Stomach (tissue), 8 donors: ENCODE measurements at regions not wholly inside any gene's neighbourhood (a gene's known extent, or its start where the extent isn't known, plus 50 kb on each side); places are given as distances from the start of the nearest gene placed in this dataset.

Experiments used
- DNase-seq, 2 donors: peaks; one replicate each; pipeline versions ENCODE4 v3.0.0 to v3.0.0-alpha.2; 2013 to 2019
- H3K27ac ChIP-seq, 5 donors: fragments of 200-600 bp in 4 of 5; sonication (generic) in 4 of 5; one replicate each; pipeline ENCODE4 v1.5.1; 2013 to 2019; ENCODE audit warnings: mild to moderate bottlenecking in 1 of 5, moderate library complexity in 1 of 5
- H3K27me3 ChIP-seq, 3 donors: fragments of 200-600 bp; sonication (generic); one replicate each; pipeline ENCODE4 v1.5.1; 2017 to 2019; ENCODE audit warnings: mixed run types in 1 of 3
- H3K36me3 ChIP-seq, 4 donors: fragments of 200-600 bp; sonication (generic); 1 replicate in 3 of 4; 2 replicates in 1 of 4; pipeline ENCODE4 v1.5.1; 2016 to 2019
- H3K4me1 ChIP-seq, 4 donors: fragments of 200-600 bp; sonication (generic); one replicate each; pipeline ENCODE4 v1.5.1; 2016 to 2019
- H3K4me3 ChIP-seq, 4 donors: fragments of 200-600 bp; sonication (generic) in 3 of 4; one replicate each; pipeline ENCODE4 v1.5.1; 2016 to 2019; ENCODE audit warnings: mild to moderate bottlenecking in 1 of 4
- H3K9me3 ChIP-seq, 4 donors: fragments of 200-600 bp; sonication (generic); one replicate each; pipeline ENCODE4 v1.5.1; 2016 to 2019
- EP300 ChIP-seq: sonication (generic); formaldehyde crosslinking; IDR thresholded peaks from one replicate; pipeline ENCODE4 v1.6.1; 2017; ENCODE audit warnings: antibody characterized with exemption
- POLR2A ChIP-seq, 4 donors: fragments of 450-650 bp; IDR thresholded peaks; one replicate each; pipeline ENCODE4 v1.6.1; 2016; ENCODE audit warnings: antibody characterized with exemption in 4 of 4, control low read depth in 2 of 4, mild to moderate bottlenecking in 1 of 4, moderate library complexity in 1 of 4
- POLR2AphosphoS5 ChIP-seq, 3 donors: sonication (generic); formaldehyde crosslinking; IDR thresholded peaks; one replicate each; pipeline ENCODE4 v1.6.1; 2016; ENCODE audit warnings: antibody characterized with exemption in 3 of 3
- WGBS, 5 donors: extraction: QIAGEN DNeasy Blood & Tissue Kit in 3 of 5; methylation state at CpG; one replicate each; pipeline versions ENCODE4 v1.1.5 to v1.1.7; 2013 to 2018; 5-methylcytosine and 5-hydroxymethylcytosine counted together
- intact Hi-C: fragments of 100-400 bp; cut with DNase I; formaldehyde crosslinking; loops from one replicate; pipeline ENCODE4 v1.15.1; 2023; ENCODE audit warnings: low total_unique reads
- TF ChIP-seq, protein P1 (sequence below), 7 experiments: fragments of 450-650 bp in 4 of 7; fragments of 200-600 bp in 3 of 7; sonication (generic) in 3 of 7; IDR thresholded peaks; one replicate each; pipeline ENCODE4 v1.5.1; 2016 to 2019; ENCODE audit warnings: antibody characterized with exemption in 7 of 7, control low read depth in 2 of 7, mild to moderate bottlenecking in 1 of 7
- donor health status: healthy with polysubstance abuse.
- donor health status: Bipolar disorder and iron deficiency.
- donor health status: healthy.

- Histone ChIP-seq H3K9me3 (no peaks in the 10 kb centered on the region), H3K4me3 (no peak overlapping the region), H3K27ac (peak overlapping the region; percentile 31 to 70 (median 64)), H3K4me1 (peaks cover 9 to 17% (median 14%) of the 10 kb centered on the region in 4 donors), H3K36me3 (no peaks in the 10 kb centered on the region), H3K27me3 (no peaks in the 10 kb centered on the region)
- WGBS, 5 donors, result 72 to 89% (median 77%) methylated on average over 48 to 50 of the region's 50 CpGs
- intact Hi-C loops, result no loop called here
- peak; percentile 25 to 53 for DNase-seq
- TF ChIP-seq POLR2A (IDR thresholded peaks at IDR 0.05) (no peak), EP300 (no peak), POLR2AphosphoS5 (IDR thresholded peaks at IDR 0.05) (no peak)
- TF ChIP-seq, protein P1, sequence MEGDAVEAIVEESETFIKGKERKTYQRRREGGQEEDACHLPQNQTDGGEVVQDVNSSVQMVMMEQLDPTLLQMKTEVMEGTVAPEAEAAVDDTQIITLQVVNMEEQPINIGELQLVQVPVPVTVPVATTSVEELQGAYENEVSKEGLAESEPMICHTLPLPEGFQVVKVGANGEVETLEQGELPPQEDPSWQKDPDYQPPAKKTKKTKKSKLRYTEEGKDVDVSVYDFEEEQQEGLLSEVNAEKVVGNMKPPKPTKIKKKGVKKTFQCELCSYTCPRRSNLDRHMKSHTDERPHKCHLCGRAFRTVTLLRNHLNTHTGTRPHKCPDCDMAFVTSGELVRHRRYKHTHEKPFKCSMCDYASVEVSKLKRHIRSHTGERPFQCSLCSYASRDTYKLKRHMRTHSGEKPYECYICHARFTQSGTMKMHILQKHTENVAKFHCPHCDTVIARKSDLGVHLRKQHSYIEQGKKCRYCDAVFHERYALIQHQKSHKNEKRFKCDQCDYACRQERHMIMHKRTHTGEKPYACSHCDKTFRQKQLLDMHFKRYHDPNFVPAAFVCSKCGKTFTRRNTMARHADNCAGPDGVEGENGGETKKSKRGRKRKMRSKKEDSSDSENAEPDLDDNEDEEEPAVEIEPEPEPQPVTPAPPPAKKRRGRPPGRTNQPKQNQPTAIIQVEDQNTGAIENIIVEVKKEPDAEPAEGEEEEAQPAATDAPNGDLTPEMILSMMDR (IDR thresholded peaks at IDR 0.05), result no peak
Measured at GRCh38 chr6:170137176-170137891, 153.5 kb downstream of the DLL1 start.

DNA sequence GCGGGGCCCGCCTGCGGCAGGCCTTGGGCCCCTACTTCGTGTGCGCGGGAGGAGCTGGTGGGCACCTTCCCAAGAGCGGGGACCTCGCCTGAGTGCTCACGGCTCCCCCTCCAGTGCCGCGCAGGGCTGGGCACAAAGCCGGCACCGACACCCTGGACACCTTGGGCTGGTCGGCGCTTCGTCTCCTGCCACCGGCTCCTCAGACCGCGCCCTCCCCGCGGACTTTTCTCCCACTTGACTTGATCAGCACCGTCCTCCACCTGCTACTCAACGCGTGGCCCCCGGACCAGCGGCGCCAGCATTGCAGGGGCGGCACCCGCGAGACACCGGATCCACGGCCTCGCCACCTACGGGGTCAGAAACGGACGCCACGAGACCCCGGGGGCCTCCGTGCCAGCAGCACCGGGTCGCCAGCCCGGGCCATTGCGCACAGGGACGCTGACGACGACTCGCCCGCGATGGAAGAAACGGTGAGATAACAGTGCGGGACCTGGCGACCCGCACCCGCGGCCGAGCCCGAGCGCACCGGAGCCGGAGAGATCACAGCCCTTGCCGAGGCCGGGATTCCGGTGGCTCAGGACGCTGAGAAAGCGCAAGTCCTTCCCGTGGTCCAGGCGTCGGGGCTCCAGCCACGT lies 154.2 kb downstream of the DLL1 start:
- WGBS, 5 donors, result 93 to 98% (median 95%) methylated on average over 43 to 69 of the region's 69 CpGs
- peaks cover 9 to 22% (median 14%) of the 10 kb centered on the region in 4 donors for H3K4me1 ChIP-seq
- no peaks in the 10 kb centered on the region for H3K27me3 ChIP-seq
- no peaks in the 10 kb centered on the region for H3K9me3 ChIP-seq
- DNase-seq, result no peak
- intact Hi-C loops, result no loop called here
- H3K27ac ChIP-seq, result peak overlapping the region; percentile 28 to 70 (median 64)
- no peak overlapping the region for H3K4me3 ChIP-seq
- TF ChIP-seq POLR2AphosphoS5 (IDR thresholded peaks at IDR 0.05), result no peak
- no peak for TF ChIP-seq EP300
- TF ChIP-seq, protein P1 (IDR thresholded peaks at IDR 0.05), result no peak
- TF ChIP-seq POLR2A (IDR thresholded peaks at IDR 0.05), result no peak
- H3K36me3 ChIP-seq, result no peaks in the 10 kb centered on the region

GRCh38 chr6:170135821-170136471 lies 154.9 kb downstream of the DLL1 start:
- WGBS, 5 donors, result 89 to 92% (median 92%) methylated on average over 33 to 38 of the region's 38 CpGs
- peak overlapping the region in 2 of 5 donors; percentile 65 to 70 for H3K27ac ChIP-seq
- no peak overlapping the region for H3K4me3 ChIP-seq
- intact Hi-C loops, result no loop called here
- H3K27me3 ChIP-seq, result no peaks in the 10 kb centered on the region
- DNase-seq, result no peak
- peaks cover 9 to 22% (median 14%) of the 10 kb centered on the region in 4 donors for H3K4me1 ChIP-seq
- H3K9me3 ChIP-seq, result no peaks in the 10 kb centered on the region
- TF ChIP-seq POLR2A (IDR thresholded peaks at IDR 0.05) (no peak), POLR2AphosphoS5 (IDR thresholded peaks at IDR 0.05) (no peak), EP300 (no peak)
- TF ChIP-seq, protein P1 (IDR thresholded peaks at IDR 0.05), result no peak
- H3K36me3 ChIP-seq, result no peaks in the 10 kb centered on the region

- Histone ChIP-seq H3K4me1 (peaks cover 9 to 22% (median 14%) of the 10 kb centered on the region in 4 donors), H3K36me3 (no peaks in the 10 kb centered on the region), H3K27ac (peak overlapping the region in 1 of 5 donors; percentile 70), H3K9me3 (no peaks in the 10 kb centered on the region), H3K4me3 (no peak overlapping the region), H3K27me3 (no peaks in the 10 kb centered on the region)
- WGBS, 5 donors, result 84 to 88% (median 86%) methylated on average over 16 of the region's 16 CpGs
- TF ChIP-seq EP300 (no peak), POLR2A (IDR thresholded peaks at IDR 0.05) (no peak)
- intact Hi-C loops, result no loop called here
- DNase-seq, result no peak
Measured at GRCh38 chr6:170135461-170135820, 155.4 kb downstream of the DLL1 start.
